ENCODE measurements at regions not wholly inside any gene's neighbourhood (a gene's known extent, or its start where the extent isn't known, plus 50 kb on each side); places are given as distances from the start of the nearest gene placed in this dataset.

GRCh38 chr10:128222332-128222849 lies 96.2 kb upstream of the MKI67 start:
- H3K27ac ChIP-seq: no peak overlapping the region
- TF ChIP-seq CTCF (conservative IDR thresholded peaks at IDR 0.05): no peak

GRCh38 chr10:128230401-128230800 lies 104.2 kb upstream of the MKI67 start:
- H3K27ac ChIP-seq: no peak overlapping the region
- no peak for TF ChIP-seq CTCF (conservative IDR thresholded peaks at IDR 0.05)

GRCh38 chr10:128233422-128233821 lies 107.2 kb upstream of the MKI67 start:
- no peak overlapping the region for H3K27ac ChIP-seq
- TF ChIP-seq CTCF (conservative IDR thresholded peaks at IDR 0.05): no peak

- TF ChIP-seq CTCF (conservative IDR thresholded peaks at IDR 0.05): no peak
- no peak overlapping the region for H3K27ac ChIP-seq
These were observed 111.5 kb upstream of the MKI67 start for GRCh38 chr10:128237710-128238109.

- TF ChIP-seq CTCF (conservative IDR thresholded peaks at IDR 0.05): no peak
These were observed 114.8 kb upstream of the MKI67 start for GRCh38 chr10:128241023-128241422.

GRCh38 chr10:128242641-128243040 lies 116.4 kb upstream of the MKI67 start:
- no peak for TF ChIP-seq CTCF (conservative IDR thresholded peaks at IDR 0.05)
- H3K27ac ChIP-seq: no peak overlapping the region

More at GRCh38 chr10:128241023-128241422, 114.8 kb upstream of the MKI67 start:
- H3K27ac ChIP-seq: no peak overlapping the region

GRCh38 chr10:128245026-128245425 lies 118.8 kb upstream of the MKI67 start:
- no peak for TF ChIP-seq CTCF (conservative IDR thresholded peaks at IDR 0.05)
- no peak overlapping the region for H3K27ac ChIP-seq
